ENCODE measurements at regions not wholly inside any gene's neighbourhood (a gene's known extent, or its start where the extent isn't known, plus 50 kb on each side); places are given as distances from the start of the nearest gene placed in this dataset.

- intact Hi-C loops (cut with micrococcal nuclease) (no loop called here), dilution Hi-C loops (cut with HindIII; ENCODE audit: low sequenced_read_pairs, unreplicated experiment) (no loop called here), in situ Hi-C loops (cut with MboI; ENCODE audit: low sequenced_read_pairs) (no loop called here)
- Histone ChIP-seq H3K27ac (ENCODE audit: insufficient read depth, low read length) (no peak overlapping the region), H3K4me1 (ENCODE audit: control insufficient read depth, insufficient read depth, low read length) (no peaks in the 10 kb centered on the region; the same call in 1 of the 2 replicates), H3K9me1 (ENCODE audit: insufficient read depth, low read length) (no peaks in the 10 kb centered on the region), H2AFZ (replicated peaks; ENCODE audit: low read length, poor library complexity) (no peak overlapping the region), H3K79me1 (ENCODE audit: low read depth in 1 of 2, low read length in 2 of 2) (no peaks in the 10 kb centered on the region), H3K9me3 (ENCODE audit: control insufficient read depth, insufficient read depth, low read length) (no peaks in the 10 kb centered on the region), H2BK5ac (ENCODE audit: low read depth, low read length, poor library complexity, severe bottlenecking) (no peak overlapping the region), H4K20me1 (ENCODE audit: insufficient read depth, low read length) (no peaks in the 10 kb centered on the region), H3K56ac (ENCODE audit: extremely low read depth, insufficient read depth, low read length) (no peak overlapping the region), H3K18ac (ENCODE audit: low read depth, low read length) (no peak overlapping the region), H2BK120ac (ENCODE audit: low read depth, low read length) (no peak overlapping the region), H2BK15ac (ENCODE audit: low read depth, low read length) (no peak overlapping the region), H4K8ac (ENCODE audit: low read depth in 2 of 2, low read length in 2 of 2) (no peak overlapping the region), H4K91ac (ENCODE audit: insufficient read depth, low read depth, low read length) (no peak overlapping the region), H2AK9ac (replicated peaks; ENCODE audit: low read depth, low read length, poor library complexity) (no peak overlapping the region), H3K4ac (ENCODE audit: low read depth, low read length) (no peak overlapping the region), H3K4me2 (ENCODE audit: low read depth, low read length) (no peak overlapping the region), H4K5ac (ENCODE audit: low read depth, low read length) (no peak overlapping the region), H3K9ac (ENCODE audit: low read depth, low read length) (no peak overlapping the region), H3K14ac (replicated peaks; ENCODE audit: low read depth, low read length) (no peak overlapping the region), H3K36me3 (ENCODE audit: control insufficient read depth, insufficient read depth, low read length) (no peaks in the 10 kb centered on the region), H3K4me3 (ENCODE audit: insufficient read depth, low read depth, low read length) (no peak overlapping the region), H3K23ac (ENCODE audit: low read depth, low read length) (no peak overlapping the region), H2BK20ac (ENCODE audit: low read depth, low read length) (no peak overlapping the region), H3K27me3 (ENCODE audit: control insufficient read depth, insufficient read depth, low read length) (no peaks in the 10 kb centered on the region), H2AK5ac (ENCODE audit: low read depth, low read length) (no peak overlapping the region)
- POLR2A ChIA-PET (ENCODE audit: unreplicated experiment), result no interaction called here
- no TSS peak for BruUV-seq (replicated peaks)
- ATAC-seq (ENCODE audit: low read depth) (no peak), DNase-seq (no peak)
- TF ChIP-seq FOS (IDR thresholded peaks at IDR 0.05; ENCODE audit: low read depth, low read length) (no peak), SMC3 (IDR thresholded peaks at IDR 0.05; ENCODE audit: low read depth, low read length) (no peak), MAZ (IDR thresholded peaks at IDR 0.05; ENCODE audit: borderline replicate concordance, low read depth, low read length) (no peak), RCOR1 (IDR thresholded peaks at IDR 0.05; ENCODE audit: insufficient replicate concordance, low read length) (no peak), NFE2L2 (IDR thresholded peaks at IDR 0.05; ENCODE audit: low read depth, low read length) (no peak), CHD1 (IDR thresholded peaks at IDR 0.05; ENCODE audit: low read depth, low read length) (no peak), USF2 (IDR thresholded peaks at IDR 0.05; ENCODE audit: low read depth, low read length) (no peak), RAD21 (IDR thresholded peaks at IDR 0.05; ENCODE audit: low read length) (no peak), BHLHE40 (IDR thresholded peaks at IDR 0.05; ENCODE audit: low read depth, low read length) (no peak), MXI1 (IDR thresholded peaks at IDR 0.05; ENCODE audit: borderline replicate concordance, low read depth, low read length) (no peak), MAFK (IDR thresholded peaks at IDR 0.05; ENCODE audit: low read depth, low read length) (no peak), POLR2A (IDR thresholded peaks at IDR 0.05; ENCODE audit: low read depth, low read length) (no peak)
- TF ChIP-seq, protein P1, sequence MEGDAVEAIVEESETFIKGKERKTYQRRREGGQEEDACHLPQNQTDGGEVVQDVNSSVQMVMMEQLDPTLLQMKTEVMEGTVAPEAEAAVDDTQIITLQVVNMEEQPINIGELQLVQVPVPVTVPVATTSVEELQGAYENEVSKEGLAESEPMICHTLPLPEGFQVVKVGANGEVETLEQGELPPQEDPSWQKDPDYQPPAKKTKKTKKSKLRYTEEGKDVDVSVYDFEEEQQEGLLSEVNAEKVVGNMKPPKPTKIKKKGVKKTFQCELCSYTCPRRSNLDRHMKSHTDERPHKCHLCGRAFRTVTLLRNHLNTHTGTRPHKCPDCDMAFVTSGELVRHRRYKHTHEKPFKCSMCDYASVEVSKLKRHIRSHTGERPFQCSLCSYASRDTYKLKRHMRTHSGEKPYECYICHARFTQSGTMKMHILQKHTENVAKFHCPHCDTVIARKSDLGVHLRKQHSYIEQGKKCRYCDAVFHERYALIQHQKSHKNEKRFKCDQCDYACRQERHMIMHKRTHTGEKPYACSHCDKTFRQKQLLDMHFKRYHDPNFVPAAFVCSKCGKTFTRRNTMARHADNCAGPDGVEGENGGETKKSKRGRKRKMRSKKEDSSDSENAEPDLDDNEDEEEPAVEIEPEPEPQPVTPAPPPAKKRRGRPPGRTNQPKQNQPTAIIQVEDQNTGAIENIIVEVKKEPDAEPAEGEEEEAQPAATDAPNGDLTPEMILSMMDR (conservative IDR thresholded peaks at IDR 0.05; ENCODE audit: low read depth, low read length), result no peak
- TF ChIP-seq, protein P2, sequence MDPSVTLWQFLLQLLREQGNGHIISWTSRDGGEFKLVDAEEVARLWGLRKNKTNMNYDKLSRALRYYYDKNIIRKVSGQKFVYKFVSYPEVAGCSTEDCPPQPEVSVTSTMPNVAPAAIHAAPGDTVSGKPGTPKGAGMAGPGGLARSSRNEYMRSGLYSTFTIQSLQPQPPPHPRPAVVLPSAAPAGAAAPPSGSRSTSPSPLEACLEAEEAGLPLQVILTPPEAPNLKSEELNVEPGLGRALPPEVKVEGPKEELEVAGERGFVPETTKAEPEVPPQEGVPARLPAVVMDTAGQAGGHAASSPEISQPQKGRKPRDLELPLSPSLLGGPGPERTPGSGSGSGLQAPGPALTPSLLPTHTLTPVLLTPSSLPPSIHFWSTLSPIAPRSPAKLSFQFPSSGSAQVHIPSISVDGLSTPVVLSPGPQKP (IDR thresholded peaks at IDR 0.05; ENCODE audit: borderline replicate concordance, low read depth, low read length), result no peak
- CTCF ChIA-PET, result no interaction called here
- WGBS, 2 experiments (ENCODE audit: extremely low coverage in 2 of 2, insufficient read length in 1 of 2), result 100% methylated on average over 2 of the region's 3 CpGs; no CpG with 5 or more reads in 1 of the 2 experiments
These were observed 186.5 kb downstream of the KLHL28 start for GRCh38 chr14:44775248-44775647.

All from IMR-90 (cell line).